ENCODE measurements at regions not wholly inside any gene's neighbourhood (a gene's known extent, or its start where the extent isn't known, plus 50 kb on each side); places are given as distances from the start of the nearest gene placed in this dataset.
"Not testable (repeated sequence)": the region's sequence is repeated elsewhere in the genome, so short reads cannot be mapped to it uniquely, and the experiment has no call there.

GRCh38 chr4:79598214-79598613 lies 190.2 kb upstream of the GK2 start:
- Histone ChIP-seq H2BK5ac (ENCODE audit: low read length) (no peak overlapping the region), H3K4me3 (ENCODE audit: low read length in 2 of 2) (no peak overlapping the region), H4K91ac (ENCODE audit: low read depth, low read length, poor library complexity) (no peak overlapping the region), H3K4me1 (ENCODE audit: control insufficient read depth in 2 of 2, insufficient read depth in 1 of 2, low read depth in 1 of 2, low read length in 2 of 2) (no peaks in the 10 kb centered on the region), H3K79me1 (ENCODE audit: low read depth, low read length) (no peaks in the 10 kb centered on the region), H4K8ac (ENCODE audit: low read depth, low read length) (no peak overlapping the region), H3K4me2 (ENCODE audit: insufficient read depth, low read length, poor library complexity, severe bottlenecking) (no peak overlapping the region), H2AFZ (ENCODE audit: low read length) (no peak overlapping the region), H3K27me3 (ENCODE audit: control insufficient read depth in 3 of 3, insufficient read depth in 3 of 3, low read depth in 1 of 3, low read length in 3 of 3) (no peaks in the 10 kb centered on the region), H3K14ac (ENCODE audit: low read length) (no peak overlapping the region), H3K27ac (replicated peaks; ENCODE audit: low read length) (no peak overlapping the region), H2BK12ac (ENCODE audit: low read length) (no peak overlapping the region), H2AK5ac (ENCODE audit: low read depth, low read length) (no peak overlapping the region), H3K9me3 (replicated peaks in 1 of 2; ENCODE audit: control insufficient read depth in 2 of 2, insufficient read depth in 1 of 2, low read depth in 1 of 2, low read length in 2 of 2) (no peaks in the 10 kb centered on the region), H3K4ac (ENCODE audit: low read length) (no peak overlapping the region), H3K23ac (ENCODE audit: low read depth, low read length, poor library complexity) (no peak overlapping the region), H3K18ac (ENCODE audit: low read length) (no peak overlapping the region), H2BK15ac (ENCODE audit: low read length) (no peak overlapping the region), H3K36me3 (replicated peaks in 1 of 2; ENCODE audit: control insufficient read depth in 2 of 2, insufficient read depth in 2 of 2, low read length in 2 of 2) (no peaks in the 10 kb centered on the region), H3K9ac (ENCODE audit: low read depth, low read length, poor library complexity) (no peak overlapping the region), H2BK120ac (ENCODE audit: low read depth, low read length) (no peak overlapping the region)
- WGBS, 2 donors (ENCODE audit: extremely low coverage in 2 of 2, insufficient read length in 2 of 2, insufficient replicate concordance in 1 of 2): no CpG with 5 or more reads among the region's 2 CpGs
- no peak for DNase-seq (ENCODE audit: low spot score)

DNA sequence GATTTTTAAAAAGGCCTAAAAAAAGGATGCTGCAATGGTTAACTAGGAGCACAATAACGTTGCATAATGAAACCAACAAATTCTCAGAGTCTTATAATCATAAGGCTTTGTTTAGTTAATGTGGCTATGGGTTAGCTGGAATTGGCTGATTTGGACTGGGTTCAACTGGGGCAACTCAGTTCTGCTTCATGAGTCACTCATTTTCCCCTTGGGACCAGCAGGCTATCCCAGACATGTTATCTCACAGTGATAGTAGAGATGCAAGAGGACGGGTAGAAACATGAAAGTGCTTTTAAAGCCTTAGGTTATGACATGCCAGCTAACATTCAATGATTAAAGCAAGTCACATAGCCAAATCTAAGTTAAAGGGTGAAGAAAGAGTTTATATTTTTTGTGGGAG lies 189.2 kb upstream of the GK2 start:
- Histone ChIP-seq H2AFZ (ENCODE audit: low read length) (no peak overlapping the region), H3K36me3 (replicated peaks in 1 of 2; ENCODE audit: control insufficient read depth in 2 of 2, insufficient read depth in 2 of 2, low read length in 2 of 2) (no peaks in the 10 kb centered on the region), H2BK15ac (ENCODE audit: low read length) (no peak overlapping the region), H2BK12ac (ENCODE audit: low read length) (no peak overlapping the region), H3K27me3 (ENCODE audit: control insufficient read depth in 3 of 3, insufficient read depth in 3 of 3, low read depth in 1 of 3, low read length in 3 of 3) (no peaks in the 10 kb centered on the region), H3K27ac (replicated peaks; ENCODE audit: low read length) (no peak overlapping the region), H3K4me1 (ENCODE audit: control insufficient read depth in 2 of 2, insufficient read depth in 1 of 2, low read depth in 1 of 2, low read length in 2 of 2) (no peaks in the 10 kb centered on the region), H3K79me1 (ENCODE audit: low read depth, low read length) (no peaks in the 10 kb centered on the region), H3K9me3 (replicated peaks in 1 of 2; ENCODE audit: control insufficient read depth in 2 of 2, insufficient read depth in 1 of 2, low read depth in 1 of 2, low read length in 2 of 2) (no peaks in the 10 kb centered on the region), H2BK5ac (ENCODE audit: low read length) (no peak overlapping the region), H3K14ac (ENCODE audit: low read length) (no peak overlapping the region), H4K91ac (ENCODE audit: low read depth, low read length, poor library complexity) (no peak overlapping the region), H3K4me2 (ENCODE audit: insufficient read depth, low read length, poor library complexity, severe bottlenecking) (no peak overlapping the region), H2BK120ac (ENCODE audit: low read depth, low read length) (no peak overlapping the region), H3K4ac (ENCODE audit: low read length) (no peak overlapping the region), H3K18ac (ENCODE audit: low read length) (no peak overlapping the region), H3K4me3 (ENCODE audit: low read length in 2 of 2) (no peak overlapping the region), H3K23ac (ENCODE audit: low read depth, low read length, poor library complexity) (no peak overlapping the region), H2AK5ac (ENCODE audit: low read depth, low read length) (no peak overlapping the region), H4K8ac (ENCODE audit: low read depth, low read length) (no peak overlapping the region), H3K9ac (ENCODE audit: low read depth, low read length, poor library complexity) (no peak overlapping the region)
- no peak for DNase-seq (ENCODE audit: low spot score)
- no CpG with 5 or more reads among the region's 2 CpGs for WGBS, 2 donors (ENCODE audit: extremely low coverage in 2 of 2, insufficient read length in 2 of 2, insufficient replicate concordance in 1 of 2)

- not testable (repeated sequence) for H3K27me3 ChIP-seq (ENCODE audit: control insufficient read depth in 3 of 3, insufficient read depth in 3 of 3, low read depth in 1 of 3, low read length in 3 of 3); H3K9me3 ChIP-seq (replicated peaks in 1 of 2; ENCODE audit: control insufficient read depth in 2 of 2, insufficient read depth in 1 of 2, low read depth in 1 of 2, low read length in 2 of 2); H3K14ac ChIP-seq (ENCODE audit: low read length); H3K9ac ChIP-seq (ENCODE audit: low read depth, low read length, poor library complexity); H2BK12ac ChIP-seq (ENCODE audit: low read length); H3K27ac ChIP-seq (replicated peaks; ENCODE audit: low read length); H4K91ac ChIP-seq (ENCODE audit: low read depth, low read length, poor library complexity); H3K79me1 ChIP-seq (ENCODE audit: low read depth, low read length); H2BK15ac ChIP-seq (ENCODE audit: low read length); H3K4me2 ChIP-seq (ENCODE audit: insufficient read depth, low read length, poor library complexity, severe bottlenecking); H3K18ac ChIP-seq (ENCODE audit: low read length); H4K8ac ChIP-seq (ENCODE audit: low read depth, low read length); H3K4ac ChIP-seq (ENCODE audit: low read length); H3K23ac ChIP-seq (ENCODE audit: low read depth, low read length, poor library complexity); H3K4me3 ChIP-seq (ENCODE audit: low read length in 2 of 2); DNase-seq (ENCODE audit: low spot score); H3K36me3 ChIP-seq (replicated peaks in 1 of 2; ENCODE audit: control insufficient read depth in 2 of 2, insufficient read depth in 2 of 2, low read length in 2 of 2); H3K4me1 ChIP-seq (ENCODE audit: control insufficient read depth in 2 of 2, insufficient read depth in 1 of 2, low read depth in 1 of 2, low read length in 2 of 2); H2AK5ac ChIP-seq (ENCODE audit: low read depth, low read length); H2BK5ac ChIP-seq (ENCODE audit: low read length); H2BK120ac ChIP-seq (ENCODE audit: low read depth, low read length)
- WGBS, 2 donors (ENCODE audit: extremely low coverage in 2 of 2, insufficient read length in 2 of 2, insufficient replicate concordance in 1 of 2): no CpG with 5 or more reads among the region's 6 CpGs
- peak overlapping the region; percentile 5 for H2AFZ ChIP-seq (ENCODE audit: low read length)
Measured at GRCh38 chr4:79592218-79592617, 184.2 kb upstream of the GK2 start.

GRCh38 chr4:79588679-79589078 lies 180.7 kb upstream of the GK2 start:
- no peak overlapping the region for H3K9ac ChIP-seq (ENCODE audit: low read depth, low read length, poor library complexity)
- no peak overlapping the region for H4K91ac ChIP-seq (ENCODE audit: low read depth, low read length, poor library complexity)
- H3K4me1 ChIP-seq (ENCODE audit: control insufficient read depth in 2 of 2, insufficient read depth in 1 of 2, low read depth in 1 of 2, low read length in 2 of 2): peaks cover 0 to 14% of the 10 kb centered on the region in 2 donors
- H3K14ac ChIP-seq (ENCODE audit: low read length): no peak overlapping the region
- no peak overlapping the region for H3K23ac ChIP-seq (ENCODE audit: low read depth, low read length, poor library complexity)
- H3K18ac ChIP-seq (ENCODE audit: low read length): no peak overlapping the region
- H2BK120ac ChIP-seq (ENCODE audit: low read depth, low read length): no peak overlapping the region
- H3K27ac ChIP-seq (replicated peaks; ENCODE audit: low read length): no peak overlapping the region
- no peaks in the 10 kb centered on the region for H3K27me3 ChIP-seq (ENCODE audit: control insufficient read depth in 3 of 3, insufficient read depth in 3 of 3, low read depth in 1 of 3, low read length in 3 of 3)
- DNase-seq (ENCODE audit: low spot score): no peak
- no peak overlapping the region for H2BK5ac ChIP-seq (ENCODE audit: low read length)
- no peak overlapping the region for H2AK5ac ChIP-seq (ENCODE audit: low read depth, low read length)
- H3K79me1 ChIP-seq (ENCODE audit: low read depth, low read length): no peaks in the 10 kb centered on the region
- H3K4me3 ChIP-seq (ENCODE audit: low read length in 2 of 2): no peak overlapping the region
- H2BK12ac ChIP-seq (ENCODE audit: low read length): no peak overlapping the region
- H3K36me3 ChIP-seq (replicated peaks in 1 of 2; ENCODE audit: control insufficient read depth in 2 of 2, insufficient read depth in 2 of 2, low read length in 2 of 2): no peaks in the 10 kb centered on the region
- H3K4ac ChIP-seq (ENCODE audit: low read length): no peak overlapping the region
- no peak overlapping the region for H3K4me2 ChIP-seq (ENCODE audit: insufficient read depth, low read length, poor library complexity, severe bottlenecking)
- no CpG with 5 or more reads among the region's 1 CpG for WGBS, 2 donors (ENCODE audit: extremely low coverage in 2 of 2, insufficient read length in 2 of 2, insufficient replicate concordance in 1 of 2)
- no peak overlapping the region for H2AFZ ChIP-seq (ENCODE audit: low read length)
- H4K8ac ChIP-seq (ENCODE audit: low read depth, low read length): no peak overlapping the region
- H2BK15ac ChIP-seq (ENCODE audit: low read length): no peak overlapping the region
- peaks cover 0 to 3% of the 10 kb centered on the region in 2 donors for H3K9me3 ChIP-seq (replicated peaks in 1 of 2; ENCODE audit: control insufficient read depth in 2 of 2, insufficient read depth in 1 of 2, low read depth in 1 of 2, low read length in 2 of 2)
